ENCODE measurements at regions not wholly inside any gene's neighbourhood (a gene's known extent, or its start where the extent isn't known, plus 50 kb on each side); places are given as distances from the start of the nearest gene placed in this dataset.
"Not testable (repeated sequence)": the region's sequence is repeated elsewhere in the genome, so short reads cannot be mapped to it uniquely, and the experiment has no call there.

GRCh38 chr6:93644611-93645010 lies 225.3 kb upstream of the EPHA7 start:
- ChIA-PET CTCF (no interaction called here), POLR2A (no interaction called here)
- TF ChIP-seq CTCF (IDR thresholded peaks at IDR 0.05; ENCODE audit: control extremely low read depth, extremely low read depth, low read depth, missing control alignments), result no peak
- no peak for DNase-seq (ENCODE audit: extremely low spot score)

- POLR2A ChIA-PET, result no interaction called here
- CTCF ChIA-PET, result no interaction called here
- no peak for TF ChIP-seq CTCF (IDR thresholded peaks at IDR 0.05; ENCODE audit: control extremely low read depth, extremely low read depth, low read depth, missing control alignments)
- DNase-seq (ENCODE audit: extremely low spot score), result no peak
Measured at GRCh38 chr6:93639126-93639525, 219.8 kb upstream of the EPHA7 start.

- CTCF ChIA-PET, result interaction anchor here (1.4 kb wide), 1 partner anchor 8 kb away, joined by 8 read pairs; no protein-coding TSS in a partner anchor
- POLR2A ChIA-PET; DNase-seq (ENCODE audit: extremely low spot score): not testable (repeated sequence)
Measured at GRCh38 chr6:93636987-93637664, 217.8 kb upstream of the EPHA7 start.

- no peak for TF ChIP-seq CTCF (IDR thresholded peaks at IDR 0.05; ENCODE audit: control extremely low read depth, extremely low read depth, low read depth, missing control alignments)
- DNase-seq (ENCODE audit: extremely low spot score), result no peak
- ChIA-PET CTCF (no interaction called here), POLR2A (no interaction called here)
Measured at GRCh38 chr6:93624408-93624807, 205.0 kb upstream of the EPHA7 start.

GRCh38 chr6:93621442-93621841 lies 202.1 kb upstream of the EPHA7 start:
- DNase-seq (ENCODE audit: extremely low spot score), result no peak
- ChIA-PET CTCF (no interaction called here), POLR2A (no interaction called here)
- TF ChIP-seq CTCF (IDR thresholded peaks at IDR 0.05; ENCODE audit: control extremely low read depth, extremely low read depth, low read depth, missing control alignments), result no peak

GRCh38 chr6:93604951-93605350 lies 185.6 kb upstream of the EPHA7 start:
- TF ChIP-seq CTCF (IDR thresholded peaks at IDR 0.05; ENCODE audit: control extremely low read depth, extremely low read depth, low read depth, missing control alignments), result no peak
- DNase-seq (ENCODE audit: extremely low spot score), result no peak
- CTCF ChIA-PET, result interaction anchor here (1.4 kb wide), 1 partner anchor 10 kb away, joined by 7 read pairs; no protein-coding TSS in a partner anchor
- POLR2A ChIA-PET, result no interaction called here

GRCh38 chr6:93592417-93592816 lies 173.1 kb upstream of the EPHA7 start:
- POLR2A ChIA-PET, result no interaction called here
- TF ChIP-seq CTCF (IDR thresholded peaks at IDR 0.05; ENCODE audit: control extremely low read depth, extremely low read depth, low read depth, missing control alignments), result no peak
- CTCF ChIA-PET, result no interaction called here

More at GRCh38 chr6:93592417-93592816, 173.1 kb upstream of the EPHA7 start:
- no peak for DNase-seq (ENCODE audit: extremely low spot score)

Measured in GM10248 (cell line).